Smooth muscle cell (in vitro differentiated cells): ENCODE measurements at regions not wholly inside any gene's neighbourhood (a gene's known extent, or its start where the extent isn't known, plus 50 kb on each side); places are given as distances from the start of the nearest gene placed in this dataset.
A peak's percentile ranks its signal among the peaks of the same experiment; 100 is the strongest.

ENCODE experiments used
- DNase-seq: peaks from one replicate; lab custom pipeline; 2025; ENCODE audit not compliant: unreplicated experiment; lab: John Stamatoyannopoulos, UW
- H2AFZ ChIP-seq: fragments of 200-600 bp; sonication (generic); 2 replicates; pipeline ENCODE4 v1.6.0; 2016; ENCODE audit warnings: antibody characterized with exemption, low read depth, mild to moderate bottlenecking
- H3F3A ChIP-seq: fragments of 200-600 bp; sonication (generic); 2 replicates; pipeline ENCODE4 v1.6.0; 2017; ENCODE audit warnings: antibody characterized with exemption, low read depth
- H3K27ac ChIP-seq: fragments of 200-600 bp; sonication (generic); 2 replicates; pipeline ENCODE4 v1.5.1; 2016; ENCODE audit warnings: low read depth, mild to moderate bottlenecking
- H3K27me3 ChIP-seq: fragments of 200-600 bp; sonication (generic); 2 replicates; pipeline ENCODE4 v1.6.1; 2016; ENCODE audit warnings: low read depth, mild to moderate bottlenecking
- H3K36me3 ChIP-seq: fragments of 200-600 bp; sonication (generic); 2 replicates; pipeline ENCODE4 v1.5.1; 2016; ENCODE audit warnings: low read depth
- H3K4me1 ChIP-seq: fragments of 200-600 bp; sonication (generic); 2 replicates; pipeline ENCODE4 v1.5.1; 2016; ENCODE audit warnings: low read depth
- H3K4me2 ChIP-seq: fragments of 200-600 bp; sonication (generic); 2 replicates; pipeline ENCODE4 v1.6.0; 2016; ENCODE audit warnings: mild to moderate bottlenecking
- H3K4me3 ChIP-seq: fragments of 200-600 bp; sonication (generic); 2 replicates; pipeline ENCODE4 v1.5.1; 2016; ENCODE audit warnings: mild to moderate bottlenecking
- H3K79me2 ChIP-seq: fragments of 200-600 bp; sonication (generic); 2 replicates; pipeline ENCODE4 v1.6.0; 2016; ENCODE audit warnings: low read depth, mild to moderate bottlenecking
- H3K9ac ChIP-seq: fragments of 200-600 bp; sonication (generic); 2 replicates; pipeline ENCODE4 v1.6.0; 2016; ENCODE audit warnings: low read depth
- H3K9me3 ChIP-seq: fragments of 200-600 bp; sonication (generic); replicated peaks from 2 replicates; pipeline ENCODE4 v1.5.1; 2016; ENCODE audit warnings: low read depth
- H4K20me1 ChIP-seq: fragments of 200-600 bp; sonication (generic); 2 replicates; pipeline ENCODE4 v1.6.0; 2016; ENCODE audit warnings: low read depth
- WGBS: methylation state at CpG from one replicate; pipeline ENCODE4 v1.1.7; 2016; ENCODE audit warnings: low lambda C conversion rate; 5-methylcytosine and 5-hydroxymethylcytosine counted together
- TF ChIP-seq, protein P1 (sequence below): fragments of 200-600 bp; sonication (generic); IDR thresholded peaks from 2 replicates; pipeline ENCODE4 v1.5.1; 2017; ENCODE audit warnings: borderline replicate concordance, mild to moderate bottlenecking, antibody characterized with exemption; ENCODE audit not compliant: insufficient read depth, poor library complexity, severe bottlenecking

DNA sequence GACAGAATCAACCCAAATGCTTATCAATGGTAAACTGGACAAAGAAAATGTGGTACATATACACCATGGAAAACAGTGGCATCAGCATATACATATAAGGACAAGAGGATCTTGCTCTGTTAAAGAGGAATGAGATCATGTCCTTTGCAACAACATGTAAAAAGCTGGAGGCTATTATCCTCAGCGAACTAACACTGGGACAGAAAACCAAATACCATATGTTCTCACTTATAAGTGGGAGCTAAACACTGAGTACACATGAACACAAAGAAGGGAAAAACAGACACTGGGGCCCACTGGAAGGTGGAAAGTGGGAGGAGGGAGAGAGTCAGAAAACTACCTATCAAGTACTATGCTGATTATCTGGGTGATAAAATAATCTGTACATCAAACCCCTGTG is 447.3 kb upstream of the MAF start:
- H3K27me3 ChIP-seq = no peaks in the 10 kb centered on the region
- H3K4me3 ChIP-seq = no peak overlapping the region
- TF ChIP-seq, protein P1, sequence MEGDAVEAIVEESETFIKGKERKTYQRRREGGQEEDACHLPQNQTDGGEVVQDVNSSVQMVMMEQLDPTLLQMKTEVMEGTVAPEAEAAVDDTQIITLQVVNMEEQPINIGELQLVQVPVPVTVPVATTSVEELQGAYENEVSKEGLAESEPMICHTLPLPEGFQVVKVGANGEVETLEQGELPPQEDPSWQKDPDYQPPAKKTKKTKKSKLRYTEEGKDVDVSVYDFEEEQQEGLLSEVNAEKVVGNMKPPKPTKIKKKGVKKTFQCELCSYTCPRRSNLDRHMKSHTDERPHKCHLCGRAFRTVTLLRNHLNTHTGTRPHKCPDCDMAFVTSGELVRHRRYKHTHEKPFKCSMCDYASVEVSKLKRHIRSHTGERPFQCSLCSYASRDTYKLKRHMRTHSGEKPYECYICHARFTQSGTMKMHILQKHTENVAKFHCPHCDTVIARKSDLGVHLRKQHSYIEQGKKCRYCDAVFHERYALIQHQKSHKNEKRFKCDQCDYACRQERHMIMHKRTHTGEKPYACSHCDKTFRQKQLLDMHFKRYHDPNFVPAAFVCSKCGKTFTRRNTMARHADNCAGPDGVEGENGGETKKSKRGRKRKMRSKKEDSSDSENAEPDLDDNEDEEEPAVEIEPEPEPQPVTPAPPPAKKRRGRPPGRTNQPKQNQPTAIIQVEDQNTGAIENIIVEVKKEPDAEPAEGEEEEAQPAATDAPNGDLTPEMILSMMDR = no peak
- no peak overlapping the region for H3K9ac ChIP-seq
- H3F3A ChIP-seq = no peaks in the 10 kb centered on the region
- H3K27ac ChIP-seq = no peak overlapping the region
- H2AFZ ChIP-seq = peak overlapping the region; percentile 28
- peaks cover 11% of the 10 kb centered on the region for H3K4me1 ChIP-seq
- H4K20me1 ChIP-seq = no peaks in the 10 kb centered on the region
- H3K4me2 ChIP-seq = no peak overlapping the region
- no peaks in the 10 kb centered on the region for H3K9me3 ChIP-seq
- H3K36me3 ChIP-seq = no peaks in the 10 kb centered on the region
- no peak for DNase-seq
- no peaks in the 10 kb centered on the region for H3K79me2 ChIP-seq
- 10% methylated on average over 1 of the region's 1 CpG for WGBS

DNA sequence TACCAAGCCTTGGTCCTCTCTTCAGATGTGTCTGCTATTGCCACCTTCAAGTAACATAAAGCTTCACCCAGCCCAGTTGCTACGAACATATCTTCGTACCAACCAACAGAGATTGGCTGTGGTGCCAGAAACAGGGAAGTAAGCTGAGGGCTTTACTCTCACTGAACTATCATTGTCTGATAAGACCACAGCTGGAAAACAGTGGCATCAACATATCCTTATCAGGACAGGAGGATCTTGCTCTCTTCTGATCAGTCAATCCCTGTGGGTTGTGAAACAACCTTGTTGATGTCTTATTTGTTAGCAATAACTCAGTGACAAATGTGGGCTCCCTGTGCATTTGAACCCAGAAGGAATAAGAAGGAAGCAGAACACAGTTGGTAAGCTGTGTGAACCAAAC is 446.3 kb upstream of the MAF start:
- H3K27me3 ChIP-seq = no peaks in the 10 kb centered on the region
- peak overlapping the region; percentile 34 for H2AFZ ChIP-seq
- H3K4me2 ChIP-seq = no peak overlapping the region
- no peaks in the 10 kb centered on the region for H3K36me3 ChIP-seq
- H3K79me2 ChIP-seq = no peaks in the 10 kb centered on the region
- H3K4me1 ChIP-seq = peaks cover 11% of the 10 kb centered on the region
- H4K20me1 ChIP-seq = no peaks in the 10 kb centered on the region
- TF ChIP-seq, protein P1 = no peak
- no peak overlapping the region for H3K4me3 ChIP-seq
- 29% methylated on average over 2 of the region's 2 CpGs for WGBS
- H3F3A ChIP-seq = no peaks in the 10 kb centered on the region
- no peak overlapping the region for H3K27ac ChIP-seq
- no peak for DNase-seq
- no peak overlapping the region for H3K9ac ChIP-seq
- no peaks in the 10 kb centered on the region for H3K9me3 ChIP-seq

DNA sequence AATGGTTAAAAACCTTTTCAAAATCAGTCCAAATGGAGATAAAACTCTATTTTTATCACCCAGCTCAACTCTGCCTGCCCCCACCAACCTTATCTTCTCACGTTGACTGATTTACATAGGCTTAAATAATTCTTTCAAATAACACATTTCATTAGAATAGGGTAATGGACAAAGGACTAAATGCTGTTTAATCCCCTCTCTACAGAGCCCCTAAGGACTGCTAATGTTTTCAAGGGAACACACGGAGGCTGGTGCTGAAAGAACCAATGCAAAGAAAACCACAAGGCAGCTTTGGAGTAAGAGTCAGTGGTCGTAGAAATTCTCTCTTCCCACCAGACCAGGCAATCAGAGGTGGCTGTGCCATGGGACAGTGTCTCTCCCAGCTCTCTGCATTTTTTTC is 445.7 kb upstream of the MAF start:
- H3F3A ChIP-seq = peaks cover 4% of the 10 kb centered on the region
- TF ChIP-seq, protein P1 = no peak
- H3K27me3 ChIP-seq = no peaks in the 10 kb centered on the region
- no peak overlapping the region for H3K4me3 ChIP-seq
- peaks cover 11% of the 10 kb centered on the region for H3K4me1 ChIP-seq
- WGBS = 21% methylated on average over 3 of the region's 3 CpGs
- H3K36me3 ChIP-seq = no peaks in the 10 kb centered on the region
- peak overlapping the region; percentile 34 for H2AFZ ChIP-seq
- peak overlapping the region; percentile 43 for H3K4me2 ChIP-seq
- no peak for DNase-seq
- H3K9ac ChIP-seq = no peak overlapping the region
- no peaks in the 10 kb centered on the region for H3K79me2 ChIP-seq
- H4K20me1 ChIP-seq = no peaks in the 10 kb centered on the region
- H3K27ac ChIP-seq = no peak overlapping the region
- no peaks in the 10 kb centered on the region for H3K9me3 ChIP-seq

DNA sequence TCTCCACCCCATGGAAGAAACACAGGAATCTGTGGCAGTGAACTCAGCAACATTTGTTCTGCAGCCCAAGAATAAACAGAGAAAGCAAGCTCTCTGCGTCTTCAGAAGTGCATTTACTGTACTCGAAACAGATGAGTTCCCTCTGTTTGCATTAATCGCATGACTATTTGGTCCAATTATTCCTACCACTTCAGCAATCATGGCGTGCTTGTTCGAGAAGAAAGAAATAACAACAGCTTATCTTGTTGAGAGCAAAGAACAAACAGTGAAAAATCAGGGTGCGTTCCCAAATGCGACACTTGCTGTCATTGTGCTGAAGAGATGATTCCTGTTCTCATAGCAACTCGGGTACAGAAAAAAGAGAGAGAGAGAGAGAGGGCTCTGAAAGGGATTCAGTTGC is 445.3 kb upstream of the MAF start:
- Histone ChIP-seq H3K4me2 (peak overlapping the region; percentile 43), H3K4me3 (no peak overlapping the region), H4K20me1 (no peaks in the 10 kb centered on the region), H3K27ac (no peak overlapping the region), H3K79me2 (no peaks in the 10 kb centered on the region), H3K9ac (no peak overlapping the region), H3F3A (peaks cover 4% of the 10 kb centered on the region), H3K36me3 (no peaks in the 10 kb centered on the region), H3K9me3 (no peaks in the 10 kb centered on the region), H3K4me1 (peaks cover 11% of the 10 kb centered on the region), H2AFZ (peak overlapping the region; percentile 34), H3K27me3 (no peaks in the 10 kb centered on the region)
- WGBS = 61% methylated on average over 8 of the region's 8 CpGs
- TF ChIP-seq, protein P1 = no peak
- no peak for DNase-seq
